HG03159 (cell line): ENCODE measurements at regions not wholly inside any gene's neighbourhood (a gene's known extent, or its start where the extent isn't known, plus 50 kb on each side); places are given as distances from the start of the nearest gene placed in this dataset.
"Not testable (repeated sequence)": the region's sequence is repeated elsewhere in the genome, so short reads cannot be mapped to it uniquely, and the experiment has no call there.

Experiments used
- ATAC-seq: cut with Tn5 transposase; IDR thresholded peaks from one replicate; pipeline ENCODE4 v1.9.1; 2021; ENCODE audit warnings: mild to moderate bottlenecking, moderate library complexity; ENCODE audit not compliant: unreplicated experiment

DNA sequence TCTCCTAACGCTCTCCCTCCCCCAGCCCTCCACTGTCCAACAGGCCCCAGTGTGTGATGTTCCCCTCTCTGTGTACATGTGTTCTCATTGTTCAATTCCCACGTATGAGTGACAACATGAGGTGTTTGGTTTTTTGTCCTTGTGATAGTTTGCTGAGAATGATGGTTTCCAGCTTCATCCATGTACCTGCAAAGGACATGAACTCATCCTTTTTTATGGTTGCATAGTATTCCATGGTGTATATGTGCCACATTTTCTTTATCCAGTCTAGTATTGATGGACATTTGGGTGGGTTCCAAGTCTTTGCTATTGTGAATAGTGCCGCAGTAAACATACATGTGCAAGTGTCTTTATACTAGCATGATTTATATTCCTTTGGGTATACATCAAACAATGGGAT, 347.4 kb downstream of the MAGEE1 start:
- not testable (repeated sequence) for ATAC-seq

DNA sequence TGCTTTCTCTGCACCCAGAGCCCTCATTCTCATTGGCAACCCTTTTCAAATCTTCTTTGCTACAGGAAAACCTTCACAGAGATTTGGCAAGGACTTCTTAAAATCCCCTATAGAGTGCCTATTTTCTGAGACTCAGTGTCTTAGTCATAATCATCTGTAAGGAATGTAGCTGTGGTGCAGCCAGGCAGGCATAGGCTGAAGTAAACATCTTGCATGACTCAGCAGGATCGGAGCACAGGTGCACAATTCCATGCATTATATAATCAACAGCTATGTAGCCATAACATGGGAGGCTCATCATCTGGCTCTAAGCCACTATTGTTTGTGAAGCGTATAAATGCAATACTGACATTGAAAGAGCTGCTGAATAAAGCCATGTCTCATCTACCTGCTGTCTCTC, 368.8 kb downstream of the MAGEE1 start:
- ATAC-seq = no peak

DNA sequence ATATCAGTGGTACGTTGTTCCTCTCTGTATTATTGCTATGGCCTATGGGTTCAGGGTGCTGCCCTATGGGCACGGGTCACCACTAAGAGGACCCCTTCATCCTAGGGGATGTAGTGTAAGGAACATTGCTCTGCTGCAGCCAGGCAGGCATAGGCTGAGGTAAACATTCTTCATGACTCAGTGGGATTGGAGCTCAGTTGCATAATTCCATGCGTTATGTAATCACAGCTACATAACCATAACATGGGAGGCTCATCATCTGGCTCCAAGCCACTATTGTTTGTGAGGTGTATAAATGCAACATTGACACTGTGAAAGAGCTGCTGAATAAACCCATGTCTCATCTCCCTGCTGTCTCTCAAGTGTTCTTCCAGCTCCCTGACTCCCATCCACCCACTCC, 375.2 kb downstream of the MAGEE1 start:
- ATAC-seq = no peak

DNA sequence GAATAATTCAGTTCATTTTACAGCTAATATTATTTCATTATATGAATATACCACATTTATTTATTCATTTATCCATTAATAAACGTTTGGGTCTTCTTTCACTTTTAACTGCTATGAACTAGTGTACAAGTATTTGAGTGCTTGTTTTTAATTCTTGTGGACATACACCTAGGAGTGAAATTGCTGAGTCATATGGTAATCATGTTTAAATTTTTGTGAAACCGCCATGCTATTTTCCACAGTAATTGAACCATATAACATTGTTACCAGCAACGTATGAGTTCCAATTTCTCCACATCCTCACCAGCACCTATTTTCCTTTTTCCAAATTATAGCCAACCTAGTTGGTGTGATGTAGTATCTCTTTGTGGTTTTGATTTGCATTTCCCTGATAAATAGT, 388.2 kb downstream of the MAGEE1 start:
- ATAC-seq = no peak

DNA sequence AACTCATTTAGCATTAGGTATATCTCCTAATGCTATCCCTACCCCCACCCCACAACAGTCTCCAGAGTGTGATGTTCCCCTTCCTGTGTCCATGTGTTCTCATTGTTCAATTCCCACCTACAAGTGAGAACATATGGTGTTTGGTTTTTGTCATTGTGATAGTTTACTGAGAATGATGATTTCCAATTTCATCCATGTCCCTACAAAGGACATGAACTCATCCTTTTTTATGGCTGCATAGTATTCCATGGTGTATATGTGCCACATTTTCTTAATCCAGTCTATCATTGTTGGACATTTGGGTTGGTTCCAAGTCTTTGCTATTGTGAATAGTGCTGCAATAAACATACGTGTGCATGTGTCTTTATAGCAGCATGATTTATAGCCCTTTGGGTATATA, 389.8 kb downstream of the MAGEE1 start:
- not testable (repeated sequence) for ATAC-seq

DNA sequence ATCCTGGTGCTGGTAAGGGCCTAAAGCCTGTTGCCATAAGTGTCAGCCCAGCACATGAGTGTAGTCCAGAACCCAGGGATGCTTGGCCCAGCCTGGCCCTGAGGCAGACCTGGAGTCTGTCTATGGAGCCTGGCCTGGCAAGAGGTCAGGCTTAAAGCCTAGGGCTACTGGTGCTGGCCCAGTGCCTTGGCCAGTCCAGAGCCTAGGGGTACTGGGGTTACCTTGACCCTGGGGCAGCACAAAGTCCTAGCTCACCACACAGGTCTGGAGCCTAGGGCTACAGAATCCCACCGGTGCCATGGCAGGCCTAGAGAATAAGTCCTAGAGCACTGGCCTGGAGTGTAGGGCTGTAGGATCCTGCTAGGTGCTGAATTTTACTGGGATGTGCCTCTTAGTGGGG, 393.8 kb downstream of the MAGEE1 start:
- no peak for ATAC-seq

DNA sequence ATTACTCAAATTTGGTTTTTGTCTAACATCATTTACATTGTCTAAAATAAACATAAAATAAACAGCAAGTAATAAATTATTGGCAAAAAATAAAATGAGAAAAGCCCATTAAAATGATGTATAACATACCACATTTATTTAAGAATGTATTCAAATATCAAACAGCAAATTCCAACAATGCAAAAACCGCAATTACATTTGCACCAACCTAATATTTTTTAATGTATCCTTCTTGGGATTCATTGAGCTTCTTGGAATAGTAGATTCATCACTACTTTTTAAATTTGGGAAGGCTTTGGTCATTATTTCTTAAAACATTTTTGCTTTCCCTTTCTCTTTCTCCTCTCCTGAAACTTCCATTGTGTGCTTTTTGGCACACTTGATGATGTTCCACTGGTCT, 400.2 kb downstream of the MAGEE1 start:
- no peak for ATAC-seq

DNA sequence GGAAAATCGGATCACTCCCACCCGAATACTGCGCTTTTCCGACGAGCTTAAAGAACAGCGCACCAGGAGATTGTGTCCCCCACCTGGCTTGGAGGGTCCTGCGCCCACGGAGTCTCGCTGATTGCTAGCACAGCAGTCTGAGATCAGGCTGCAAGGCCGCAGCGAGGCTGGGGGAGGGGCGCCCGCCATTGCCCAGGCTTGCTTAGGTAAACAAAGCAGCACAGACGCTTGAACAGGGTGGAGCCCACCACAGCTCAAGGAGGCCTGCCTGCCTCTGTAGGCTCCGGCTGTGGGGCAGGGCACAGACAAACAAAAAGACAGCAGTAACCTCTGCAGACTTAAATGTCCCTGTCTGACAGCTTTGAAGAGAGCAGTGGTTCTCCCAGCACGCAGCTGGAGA, 413.4 kb downstream of the MAGEE1 start:
- ATAC-seq = not testable (repeated sequence)

DNA sequence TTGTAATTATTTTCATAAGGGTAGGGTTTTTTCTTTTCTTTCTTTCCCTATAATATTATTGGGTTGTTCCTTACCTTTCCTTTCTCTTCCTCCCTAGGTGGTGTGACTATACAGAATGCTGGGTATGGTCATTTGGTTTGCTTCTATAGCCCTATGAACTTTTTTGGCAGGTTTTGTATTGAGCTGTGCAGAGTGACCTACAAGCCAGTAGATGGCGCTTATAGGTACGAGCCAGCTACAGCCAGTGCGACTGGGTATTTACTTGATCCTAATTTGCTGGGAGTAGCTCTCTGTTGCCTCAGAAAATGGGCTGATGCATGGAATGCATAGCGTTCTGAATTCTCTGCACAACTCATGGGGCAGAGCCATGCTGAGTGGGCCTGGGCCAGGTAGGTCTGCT, 423.3 kb downstream of the MAGEE1 start:
- ATAC-seq = no peak

DNA sequence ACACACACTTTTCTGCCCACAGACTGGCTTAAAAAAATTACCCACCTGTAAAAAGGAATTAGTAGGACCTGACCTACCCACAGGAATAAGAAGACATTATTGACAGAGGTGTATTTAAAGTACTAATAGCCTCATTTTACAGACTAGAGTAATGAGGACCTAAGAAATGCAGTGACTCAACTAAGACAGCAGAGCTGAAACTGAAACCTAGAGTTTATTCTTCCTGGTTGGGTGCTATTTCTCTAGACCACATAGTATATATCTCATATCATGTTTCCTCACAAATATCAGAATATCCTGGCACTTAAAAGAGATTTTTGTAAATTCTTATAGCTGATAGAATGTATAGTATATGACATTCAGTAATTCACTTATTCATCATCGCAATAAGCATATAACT, 435.0 kb downstream of the MAGEE1 start:
- ATAC-seq = no peak

DNA sequence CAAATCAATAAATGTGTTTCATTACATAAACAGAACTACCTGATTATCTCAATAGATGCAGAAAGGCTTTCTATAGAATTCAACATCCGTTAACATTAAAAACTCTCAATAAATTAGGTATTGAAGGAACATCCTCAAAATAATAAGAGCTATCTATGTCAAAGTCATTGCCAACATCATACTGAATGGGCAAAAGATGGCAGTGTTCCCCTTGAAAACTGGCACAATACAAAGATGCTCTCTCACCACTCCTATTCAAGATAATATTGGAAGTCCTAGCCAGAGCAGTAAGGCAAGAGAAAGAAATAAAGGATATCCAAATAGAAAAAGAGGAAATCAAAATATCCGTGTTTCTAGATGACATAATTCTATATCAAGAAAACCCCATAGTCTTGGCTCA, 466.4 kb downstream of the MAGEE1 start:
- no peak for ATAC-seq

DNA sequence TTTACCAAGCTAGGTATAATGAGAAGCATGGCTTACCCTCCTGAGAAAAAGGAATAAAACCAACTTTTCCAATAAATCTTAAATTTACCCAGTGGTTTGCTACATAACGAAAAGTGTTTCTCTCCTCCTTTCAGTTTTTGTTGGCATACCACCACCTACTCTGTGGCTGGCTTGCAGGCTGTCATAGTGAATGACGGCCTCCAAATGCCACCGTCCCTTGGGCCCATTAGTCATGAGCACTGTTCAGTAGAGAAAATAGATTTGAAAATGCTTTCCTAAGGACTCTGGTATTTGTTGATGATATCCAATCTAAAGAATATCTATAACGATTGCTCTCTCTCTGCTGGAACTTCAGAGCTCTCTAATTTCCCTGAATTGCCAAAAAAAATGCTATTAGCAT, 488.3 kb downstream of the MAGEE1 start:
- no peak for ATAC-seq

DNA sequence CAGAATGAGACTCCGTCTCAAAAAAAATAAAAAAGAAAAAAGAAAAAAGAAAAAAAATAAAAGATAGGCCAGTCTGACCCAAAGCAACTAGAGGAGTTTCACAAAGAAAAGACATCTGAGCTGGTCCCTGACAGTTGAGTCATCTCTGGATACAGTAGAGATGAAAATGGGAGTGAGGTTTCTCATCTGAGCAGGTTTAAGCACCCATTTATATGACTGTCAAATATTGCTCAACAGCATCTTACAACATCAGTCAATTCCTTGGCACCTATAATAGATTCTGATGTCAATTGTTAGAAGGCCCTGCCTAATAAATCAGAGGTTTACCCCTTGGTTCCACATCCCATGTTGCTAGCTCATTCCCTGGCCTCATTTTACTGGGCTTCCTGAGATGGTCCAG, 490.5 kb downstream of the MAGEE1 start:
- ATAC-seq = no peak

DNA sequence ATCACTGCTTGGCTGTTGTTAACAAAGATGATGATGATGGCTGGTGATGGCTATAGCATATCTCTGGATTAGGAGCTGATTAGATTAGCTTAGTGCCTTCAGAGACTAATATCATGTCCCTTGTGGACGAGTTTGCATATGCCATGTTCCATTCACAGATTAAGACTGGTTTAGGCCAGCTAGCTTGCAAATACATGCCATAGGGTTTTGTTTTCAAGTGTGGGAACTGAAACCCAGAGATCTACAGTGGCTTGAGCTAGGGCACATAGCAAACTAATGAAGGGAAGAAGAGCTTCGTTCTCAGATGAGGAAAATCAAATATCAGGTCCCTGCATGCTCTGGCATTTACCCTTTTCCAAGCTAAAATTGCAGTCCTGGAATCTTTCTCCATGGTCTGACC, 492.3 kb downstream of the MAGEE1 start:
- no peak for ATAC-seq

DNA sequence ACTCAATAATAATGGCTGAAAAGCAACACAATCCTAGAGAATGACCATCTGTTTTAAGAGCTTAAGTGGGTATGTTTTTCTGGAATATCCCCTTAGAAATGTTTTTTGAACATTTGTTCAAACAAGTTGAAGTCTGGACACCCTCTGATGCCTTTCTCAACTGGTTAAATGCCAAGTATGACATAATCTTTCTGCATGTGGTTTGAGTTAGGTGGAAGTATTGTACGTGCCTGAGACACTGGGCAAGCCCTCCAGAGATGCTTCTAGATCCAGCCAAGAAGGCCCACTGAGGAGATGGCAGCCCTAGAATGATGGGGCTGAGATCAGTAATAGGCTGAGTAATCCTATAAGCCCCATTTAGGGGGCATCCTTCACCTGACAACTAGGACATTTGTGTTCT, 493.1 kb downstream of the MAGEE1 start:
- ATAC-seq = no peak

DNA sequence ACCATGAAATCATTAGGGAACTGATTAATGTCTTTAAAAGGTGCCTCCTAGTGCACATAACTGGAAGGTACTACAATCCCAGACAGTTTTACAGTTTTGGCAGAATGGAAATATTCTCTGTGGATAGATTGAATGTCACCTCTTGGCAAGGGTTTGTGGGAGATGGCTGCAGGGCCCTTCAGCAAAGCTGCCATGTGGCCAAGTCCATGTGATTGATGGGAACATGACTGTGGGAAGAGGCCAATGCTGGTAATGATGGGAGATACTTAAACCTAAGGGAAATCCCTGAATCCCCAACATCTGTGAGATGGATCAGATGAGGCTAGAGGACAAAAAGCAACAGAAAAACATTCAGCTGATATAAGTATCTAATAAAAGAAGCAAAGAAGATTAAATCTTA, 493.7 kb downstream of the MAGEE1 start:
- no peak for ATAC-seq

DNA sequence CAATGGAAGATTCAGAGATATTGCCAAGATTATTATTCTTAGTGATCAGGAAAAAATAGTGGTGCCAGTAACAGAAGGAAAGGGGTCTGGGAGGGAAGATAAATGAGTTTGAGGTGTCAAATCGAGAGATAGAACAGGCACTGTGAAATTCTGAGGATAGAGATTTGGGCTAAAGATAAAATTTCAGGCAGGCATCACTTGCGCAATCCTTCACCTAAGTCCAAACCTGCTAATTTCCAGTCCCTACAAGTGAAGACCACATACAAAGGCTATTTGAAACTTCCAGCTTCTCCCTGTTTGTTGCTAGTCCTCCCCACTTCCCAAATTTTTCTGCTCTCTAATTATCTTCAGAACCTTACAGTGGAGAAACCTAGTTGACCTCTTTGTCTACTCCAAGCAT, 494.6 kb downstream of the MAGEE1 start:
- no peak for ATAC-seq

DNA sequence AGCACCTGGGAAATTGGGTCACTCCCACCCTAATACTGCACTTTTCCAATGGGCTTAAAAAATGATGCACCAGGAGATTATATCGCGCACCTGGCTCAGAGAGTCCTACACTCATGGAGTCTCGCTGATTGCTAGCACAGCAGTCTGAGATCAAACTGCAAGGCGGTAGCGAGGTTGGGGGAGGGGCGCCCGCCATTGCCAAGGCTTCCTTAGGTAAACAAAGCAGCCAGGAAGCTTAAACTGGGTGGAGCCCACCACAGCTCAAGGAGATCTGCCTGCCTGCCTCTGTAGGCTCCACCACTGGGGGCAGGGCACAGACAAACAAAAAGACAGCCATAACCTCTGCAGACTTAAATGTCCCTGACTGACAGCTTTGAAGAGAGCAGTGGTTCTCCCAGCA, 497.1 kb downstream of the MAGEE1 start:
- ATAC-seq = not testable (repeated sequence)

DNA sequence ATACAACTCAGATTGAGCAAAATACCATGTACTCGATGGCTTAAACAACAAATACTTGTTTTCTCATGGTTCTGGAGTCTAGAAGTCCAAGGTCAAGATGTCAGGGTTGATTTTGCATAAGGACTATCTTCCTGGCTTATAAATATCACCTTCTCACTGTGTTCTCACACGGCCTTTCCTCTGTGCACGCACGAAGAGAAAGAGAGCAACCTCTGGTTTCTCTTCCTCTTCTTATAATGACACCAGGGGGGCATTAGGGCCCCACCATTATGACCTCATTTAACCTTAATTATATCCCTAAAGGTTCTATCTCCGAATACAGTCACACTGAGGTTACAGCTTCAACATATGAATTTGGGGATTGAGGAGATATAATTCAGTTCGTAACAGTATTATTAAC, 504.0 kb downstream of the MAGEE1 start:
- no peak for ATAC-seq

DNA sequence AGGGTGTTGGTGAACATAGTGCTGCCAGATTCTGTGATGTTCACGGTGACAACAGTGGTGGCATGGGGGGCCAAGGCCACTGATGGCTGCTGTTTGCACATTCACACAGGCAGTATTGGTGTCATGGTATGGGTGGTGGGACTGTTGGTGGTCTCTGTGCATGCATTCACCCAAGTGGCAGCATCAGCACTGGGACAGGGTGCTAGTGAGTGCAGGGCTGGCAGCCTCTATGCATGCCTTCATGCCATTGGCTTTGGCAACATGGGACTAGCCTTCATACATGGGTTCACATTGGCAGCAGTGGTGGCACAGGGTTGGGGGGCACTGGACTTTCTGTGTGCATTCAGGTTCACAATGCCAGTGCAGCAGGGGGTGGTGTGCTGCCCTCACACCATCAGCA, 489.7 kb upstream of the FGF16 start:
- ATAC-seq = no peak

DNA sequence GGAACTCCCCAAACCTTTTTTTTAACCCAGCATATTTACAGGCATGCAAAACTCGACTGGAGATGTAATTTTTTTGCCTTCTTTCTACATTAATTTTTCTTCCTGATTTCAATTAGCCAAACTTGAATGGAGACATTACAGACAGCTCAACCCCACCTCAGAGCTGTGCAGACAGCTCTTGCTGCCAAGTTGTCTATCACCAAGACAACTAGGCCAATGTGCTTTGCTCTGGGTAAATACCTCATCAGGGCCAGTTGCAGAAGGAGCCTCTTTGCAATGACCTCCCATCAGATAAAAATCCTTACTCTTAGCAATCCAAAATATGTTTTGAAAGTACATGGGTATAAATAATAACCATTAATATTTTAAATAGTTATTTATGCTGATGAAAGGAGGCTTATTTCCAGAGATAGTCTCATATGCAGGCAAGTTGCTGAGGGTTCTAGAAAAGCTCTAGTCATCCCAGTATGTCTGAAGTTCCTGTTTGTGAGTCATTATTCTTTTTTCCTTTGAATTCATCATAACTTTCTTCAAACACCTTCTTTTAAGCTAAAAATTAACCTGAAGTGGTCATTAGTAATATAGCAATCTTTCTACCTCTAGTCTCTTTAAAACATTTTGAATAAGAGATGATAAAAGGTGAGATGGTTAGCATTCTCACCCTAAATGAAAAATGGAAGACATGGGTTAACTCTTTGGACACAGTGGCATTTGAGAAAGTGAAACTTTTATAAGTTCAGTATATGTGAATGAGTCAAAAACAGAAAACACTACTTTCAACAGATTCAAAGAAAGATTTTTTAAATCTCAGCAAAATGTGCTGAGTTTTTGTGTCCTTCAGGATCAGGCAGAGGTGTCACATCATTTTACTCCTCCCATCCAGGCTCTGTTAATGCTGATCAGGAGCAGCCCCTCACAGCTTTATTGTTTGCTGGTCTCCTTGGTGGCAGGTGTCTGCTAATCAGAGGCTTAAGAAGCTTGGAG, 475.5 kb upstream of the FGF16 start:
- ATAC-seq = peak; percentile 65

DNA sequence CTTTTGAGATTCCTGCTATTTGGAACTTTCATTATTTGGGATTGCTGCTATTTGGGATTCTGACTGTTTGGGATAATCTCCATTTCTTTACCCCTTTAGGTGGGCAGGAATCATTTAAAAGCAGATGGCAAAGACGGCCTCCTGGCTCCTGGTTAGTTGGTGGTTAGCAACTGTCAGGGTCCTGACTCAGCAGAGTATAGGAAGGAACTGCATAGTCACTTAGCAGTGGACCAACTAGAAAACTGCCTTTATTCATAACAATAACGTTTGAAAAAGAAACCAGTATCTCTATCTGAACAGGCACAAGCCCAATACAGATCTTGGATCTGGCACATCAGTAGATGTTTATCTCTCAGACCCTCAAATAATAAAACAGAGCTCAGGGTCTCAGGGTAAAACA, 469.7 kb upstream of the FGF16 start:
- no peak for ATAC-seq

DNA sequence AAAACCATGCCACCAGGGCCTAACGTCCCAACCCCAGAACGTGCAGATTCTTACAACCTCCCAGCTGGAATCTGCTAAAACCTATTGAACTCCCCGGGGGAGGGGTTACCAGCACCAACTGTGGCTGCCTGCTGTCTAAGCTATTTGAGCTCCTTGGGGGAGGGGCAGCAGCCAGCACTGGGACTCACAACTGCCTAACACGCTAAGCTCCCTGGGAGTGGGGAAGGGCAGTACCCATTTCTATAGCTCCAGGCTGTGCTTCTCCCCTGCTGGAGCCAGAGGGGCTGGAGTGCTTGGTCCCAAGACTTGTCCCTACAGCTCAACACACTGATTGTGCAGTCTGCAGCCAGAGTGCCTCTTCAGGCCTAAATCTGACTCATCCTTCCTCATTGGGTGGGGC, 459.8 kb upstream of the FGF16 start:
- ATAC-seq = no peak
